ENCODE measurements at regions not wholly inside any gene's neighbourhood (a gene's known extent, or its start where the extent isn't known, plus 50 kb on each side); places are given as distances from the start of the nearest gene placed in this dataset.

- Histone ChIP-seq H3K9me3 (peaks cover 0 to 15% (median 7%) of the 10 kb centered on the region in 11 donors), H3K27ac (no peak overlapping the region), H3K4me3 (no peak overlapping the region), H3K4me1 (peaks cover 0 to 6% (median 0%) of the 10 kb centered on the region in 9 donors), H3K36me3 (no peaks in the 10 kb centered on the region), H3K27me3 (no peaks in the 10 kb centered on the region)
- ATAC-seq (no peak), DNase-seq (no peak)
- intact Hi-C loops (cut with DNase I), result no loop called here
- 74 to 80% methylated on average over 14 of the region's 14 CpGs for WGBS, 2 donors
- TF ChIP-seq CTCF (IDR thresholded peaks at IDR 0.05), result no peak
These were observed 494.7 kb downstream of the CD83 start for GRCh38 chr6:14612016-14612980.

GRCh38 chr6:14614631-14615030 is 497.1 kb downstream of the CD83 start:
- peaks cover 0 to 15% (median 7%) of the 10 kb centered on the region in 11 donors for H3K9me3 ChIP-seq
- H3K27me3 ChIP-seq, result no peaks in the 10 kb centered on the region
- ATAC-seq (no peak), DNase-seq (no peak)
- intact Hi-C loops (cut with DNase I), result no loop called here
- H3K4me3 ChIP-seq, result no peak overlapping the region
- no peaks in the 10 kb centered on the region for H3K36me3 ChIP-seq
- no peak overlapping the region for H3K27ac ChIP-seq
- peaks cover 0 to 9% (median 0%) of the 10 kb centered on the region in 9 donors for H3K4me1 ChIP-seq
- TF ChIP-seq CTCF (IDR thresholded peaks at IDR 0.05), result no peak
- WGBS, 2 donors, result 89 to 93% methylated on average over 2 of the region's 2 CpGs

- TF ChIP-seq CTCF (IDR thresholded peaks at IDR 0.05), result no peak
- intact Hi-C loops (cut with DNase I), result no loop called here
- WGBS, 2 donors, result 64 to 72% methylated on average over 9 of the region's 9 CpGs
- no peak overlapping the region for H3K27ac ChIP-seq
- no peak overlapping the region for H3K4me3 ChIP-seq
- H3K27me3 ChIP-seq, result no peaks in the 10 kb centered on the region
- DNase-seq (no peak), ATAC-seq (peak in 1 of 8 donors; percentile 62)
- H3K36me3 ChIP-seq, result no peaks in the 10 kb centered on the region
- H3K9me3 ChIP-seq, result peaks cover 0 to 15% (median 7%) of the 10 kb centered on the region in 11 donors
- H3K4me1 ChIP-seq, result peaks cover 0 to 17% (median 5%) of the 10 kb centered on the region in 9 donors
These were observed 499.1 kb downstream of the CD83 start for GRCh38 chr6:14616656-14617055.

- no peak for DNase-seq
- WGBS, 2 donors, result 91 to 92% methylated on average over 10 of the region's 10 CpGs
- Histone ChIP-seq H3K27ac (no peak overlapping the region), H3K4me3 (no peak overlapping the region), H3K4me1 (peaks cover 0 to 25% (median 12%) of the 10 kb centered on the region in 9 donors), H3K27me3 (no peaks in the 10 kb centered on the region), H3K9me3 (peaks cover 0 to 15% (median 7%) of the 10 kb centered on the region in 11 donors), H3K36me3 (no peaks in the 10 kb centered on the region)
- TF ChIP-seq CTCF (IDR thresholded peaks at IDR 0.05), result no peak
- peak in 1 of 8 donors; percentile 31 for ATAC-seq
- intact Hi-C loops (cut with DNase I), result no loop called here
These were observed 501.3 kb downstream of the CD83 start for GRCh38 chr6:14618759-14619418.
